HG03097 (cell line): ENCODE measurements at regions not wholly inside any gene's neighbourhood (a gene's known extent, or its start where the extent isn't known, plus 50 kb on each side); places are given as distances from the start of the nearest gene placed in this dataset.

Experiments
- ATAC-seq: cut with Tn5 transposase; IDR thresholded peaks from one replicate; pipeline ENCODE4 v1.9.1; 2021; ENCODE audit not compliant: unreplicated experiment, low FRiP score

- no peak for ATAC-seq
Observed at GRCh38 chr12:113689047-113689610, 217.5 kb upstream of the LHX5 start.

GRCh38 chr12:113688313-113688712 lies 216.6 kb upstream of the LHX5 start:
- ATAC-seq = no peak

DNA sequence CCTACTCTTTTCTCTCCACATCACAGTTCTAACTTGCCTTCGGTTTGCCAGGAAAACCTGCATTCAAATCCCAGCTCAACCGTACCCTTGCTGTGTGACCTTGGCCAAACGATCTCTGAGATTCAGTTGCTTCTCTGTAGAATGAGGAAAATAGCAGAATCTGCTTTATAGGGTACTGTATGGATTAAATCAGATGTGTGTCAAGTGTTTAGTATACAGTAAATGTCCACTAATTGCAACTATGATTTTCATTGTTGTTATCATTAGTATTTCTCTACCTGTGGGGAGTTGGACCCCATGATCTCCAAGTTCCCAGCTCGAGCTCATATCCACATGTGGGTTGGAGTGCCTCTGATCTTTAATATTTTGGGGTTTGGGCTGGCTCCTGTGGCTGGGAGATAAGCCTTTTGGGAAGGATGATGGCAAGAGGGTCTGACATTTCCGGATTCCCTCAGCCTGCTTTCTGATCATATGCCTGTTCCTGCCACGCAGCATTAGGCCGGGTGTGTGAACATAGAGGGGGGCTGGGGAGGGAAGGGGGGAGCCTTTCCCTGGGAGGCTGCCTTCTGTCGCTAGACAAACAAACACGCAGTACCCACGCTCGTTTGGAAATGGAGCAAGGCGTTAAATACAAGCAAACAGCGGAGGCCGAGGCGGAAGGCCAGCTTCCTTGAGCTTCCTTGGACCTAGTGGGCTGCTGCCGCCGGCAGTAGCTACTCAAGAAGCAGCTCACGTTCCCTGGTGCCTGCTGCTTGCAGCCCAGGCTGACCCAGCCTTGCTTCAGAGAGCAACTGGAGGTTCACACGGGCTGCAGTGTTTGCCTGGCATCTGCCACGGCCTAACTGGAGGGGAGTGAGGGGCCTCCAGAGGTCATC lies 213.5 kb upstream of the LHX5 start:
- ATAC-seq = no peak

DNA sequence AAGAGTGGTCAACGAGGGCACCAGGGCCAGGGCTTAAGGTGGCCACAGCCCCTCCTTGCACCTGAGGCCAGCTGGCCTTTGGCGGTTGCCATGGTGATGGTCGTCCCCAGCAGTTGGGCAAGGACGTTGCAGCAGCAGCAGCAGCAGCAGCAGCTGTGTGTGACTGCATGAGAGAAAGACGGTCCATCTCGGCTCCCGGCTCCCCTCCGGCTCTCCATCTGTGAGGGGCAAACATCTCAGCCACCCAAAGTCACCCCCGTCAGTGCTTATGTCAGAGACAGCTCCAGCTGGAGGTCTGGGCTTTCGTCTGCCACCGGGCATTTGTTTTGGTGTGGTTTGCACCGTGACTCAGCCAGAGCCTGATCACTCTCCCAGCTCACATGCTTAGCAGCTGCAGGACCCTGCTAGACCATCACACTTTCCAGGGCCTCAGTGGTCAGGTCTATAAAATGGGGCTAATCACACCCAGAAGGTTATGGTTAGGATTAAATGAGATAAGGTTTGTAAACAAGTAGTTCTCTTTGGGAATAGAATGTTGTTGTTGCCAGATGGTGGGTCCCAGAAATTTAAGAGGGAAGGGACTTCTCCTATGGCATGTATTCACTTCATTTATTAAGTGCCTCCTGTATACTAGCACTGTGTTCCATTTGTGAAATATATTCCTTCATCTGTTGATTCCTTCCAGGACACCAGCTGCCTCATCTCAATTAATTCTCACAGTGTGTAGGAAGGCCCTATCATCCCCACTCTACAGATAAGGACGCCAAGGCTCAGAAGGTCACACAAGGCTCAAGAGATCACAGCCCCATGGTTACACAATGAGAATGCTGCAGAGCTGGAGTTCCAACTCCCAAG lies 212.6 kb upstream of the LHX5 start:
- ATAC-seq = no peak

- no peak for ATAC-seq
Observed at GRCh38 chr12:113683574-113683973, 211.9 kb upstream of the LHX5 start.

DNA sequence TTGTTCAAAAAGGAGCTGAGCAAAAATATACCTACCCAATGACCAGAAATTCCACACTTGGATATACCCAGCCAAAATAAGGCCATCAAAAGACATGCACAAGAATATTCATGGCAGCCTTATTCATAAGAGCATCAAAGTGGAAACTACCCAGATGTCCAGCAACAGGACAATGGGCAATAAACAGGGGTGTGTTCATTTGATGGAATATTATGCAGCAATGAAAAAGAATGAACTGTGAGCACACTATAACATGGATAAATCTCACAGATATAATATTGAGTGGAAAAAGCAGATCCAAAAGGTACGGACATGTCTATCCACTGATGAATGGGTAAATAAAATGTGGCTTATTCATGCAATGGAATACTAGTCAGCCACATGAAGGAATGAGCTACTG lies 209.2 kb upstream of the LHX5 start:
- no peak for ATAC-seq

- no peak for ATAC-seq
Observed at GRCh38 chr12:113678223-113679119, 206.8 kb upstream of the LHX5 start.

GRCh38 chr12:113676547-113676946 lies 204.9 kb upstream of the LHX5 start:
- ATAC-seq = no peak

- ATAC-seq = no peak
Observed at GRCh38 chr12:113676117-113676516, 204.4 kb upstream of the LHX5 start.

DNA sequence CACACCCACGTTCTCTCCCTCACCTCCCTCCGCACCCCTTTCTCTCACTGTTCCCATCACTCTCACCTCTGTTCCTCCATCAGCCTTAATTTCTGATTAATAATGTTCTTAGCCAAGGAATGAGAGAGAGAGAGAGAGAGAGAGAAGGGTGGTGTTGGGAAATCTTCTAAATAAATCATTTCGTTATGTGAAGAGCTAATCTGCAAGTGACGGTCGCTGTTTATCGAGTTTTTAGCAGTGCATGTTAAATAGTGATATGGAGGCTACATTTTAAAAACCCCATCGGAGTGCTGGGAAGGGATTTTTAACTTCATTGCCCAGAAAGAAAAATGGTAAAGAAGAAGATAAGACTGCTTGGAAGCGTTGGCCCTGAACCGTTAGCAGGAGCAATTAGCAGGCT lies 203.3 kb upstream of the LHX5 start:
- no peak for ATAC-seq

DNA sequence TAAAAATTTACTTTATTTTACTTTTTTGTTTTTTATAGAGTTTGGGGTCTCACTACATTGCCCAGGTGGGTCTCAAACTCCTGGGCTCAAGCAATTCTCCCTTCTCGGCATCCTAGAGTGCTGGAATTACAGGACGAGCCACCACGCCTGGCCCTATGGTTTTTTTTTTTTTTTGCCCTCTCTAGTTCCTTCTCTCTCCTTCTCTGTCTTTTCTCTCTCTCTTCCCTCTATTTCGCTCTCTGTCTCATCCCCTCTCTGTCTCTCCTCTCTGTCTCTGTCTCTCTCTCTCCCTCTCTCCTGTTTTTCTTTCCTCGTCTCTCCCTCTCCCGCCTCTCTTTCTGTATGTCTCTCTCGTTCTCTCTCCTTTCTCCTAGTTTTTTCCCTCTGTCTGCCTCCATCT lies 202.6 kb upstream of the LHX5 start:
- ATAC-seq = no peak

DNA sequence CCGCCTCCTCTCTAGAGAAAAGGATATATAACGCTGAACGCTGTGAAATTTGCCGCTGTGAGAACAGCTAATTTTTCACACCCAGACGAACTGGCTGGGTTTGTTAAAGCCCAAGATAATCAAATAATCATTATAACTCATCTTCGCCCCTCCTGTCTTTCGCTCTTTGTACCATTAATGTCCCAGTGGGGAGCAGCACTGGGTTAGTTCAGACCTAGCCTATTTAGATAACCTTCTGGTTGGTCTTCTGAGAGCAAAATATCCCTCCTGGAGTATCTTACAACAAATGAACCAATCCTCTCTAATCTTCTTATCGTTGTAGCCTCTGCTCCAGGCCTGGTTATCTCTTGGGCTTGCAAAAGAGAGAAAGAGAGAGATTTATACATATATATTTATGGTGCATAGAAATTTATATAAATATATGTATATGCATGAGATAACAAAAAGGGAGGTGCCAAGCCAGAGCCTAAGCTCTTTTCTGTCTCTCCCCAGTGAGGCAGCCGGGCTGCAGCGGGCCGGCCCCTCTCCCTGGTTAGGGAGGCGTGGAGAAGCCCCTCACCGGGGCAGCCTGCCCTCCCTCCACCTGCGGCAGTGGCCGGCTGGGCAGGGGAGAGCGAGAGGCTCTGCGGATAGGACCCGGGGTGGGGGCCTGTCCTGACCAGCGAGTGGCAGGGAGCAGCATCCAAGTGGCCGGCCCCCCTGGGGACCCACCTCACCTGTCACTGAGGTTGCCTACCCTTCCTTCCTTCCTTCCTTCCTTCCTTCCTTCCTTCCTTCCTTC lies 202.0 kb upstream of the LHX5 start:
- ATAC-seq = no peak

GRCh38 chr12:113670742-113671141 lies 199.1 kb upstream of the LHX5 start:
- no peak for ATAC-seq

DNA sequence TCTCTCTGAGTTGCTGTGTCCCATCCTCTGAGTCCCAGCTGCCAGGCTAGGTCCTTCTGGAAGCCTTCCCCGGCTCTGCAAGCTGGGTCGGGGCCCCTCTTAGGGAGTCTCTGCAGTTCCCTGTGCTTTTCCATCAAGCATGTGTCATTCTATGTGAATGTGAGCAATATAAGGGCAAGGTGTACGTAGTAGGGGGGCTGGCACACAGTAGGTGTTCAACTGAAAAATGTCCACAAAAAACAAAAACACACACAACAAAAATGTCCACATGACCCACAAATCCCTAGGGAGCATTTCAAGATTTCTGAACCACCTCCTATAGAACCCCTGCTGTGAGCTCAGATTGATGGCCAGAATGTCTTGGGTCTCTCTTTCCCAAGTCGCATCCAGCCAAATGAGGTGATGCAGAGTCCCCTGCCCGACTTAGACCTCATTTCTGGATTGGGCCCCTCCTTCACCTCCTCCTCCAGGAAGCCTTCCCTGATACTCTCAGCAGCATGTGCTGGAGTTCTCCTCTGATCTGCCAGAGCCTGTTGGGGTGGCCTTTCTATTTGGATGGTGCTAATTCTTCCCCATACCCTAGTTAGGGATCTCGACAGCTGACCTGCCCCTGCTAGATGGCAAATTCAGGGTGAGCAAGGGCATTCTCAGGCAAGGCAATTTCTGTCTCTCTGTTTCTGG lies 196.1 kb upstream of the LHX5 start:
- ATAC-seq = no peak

DNA sequence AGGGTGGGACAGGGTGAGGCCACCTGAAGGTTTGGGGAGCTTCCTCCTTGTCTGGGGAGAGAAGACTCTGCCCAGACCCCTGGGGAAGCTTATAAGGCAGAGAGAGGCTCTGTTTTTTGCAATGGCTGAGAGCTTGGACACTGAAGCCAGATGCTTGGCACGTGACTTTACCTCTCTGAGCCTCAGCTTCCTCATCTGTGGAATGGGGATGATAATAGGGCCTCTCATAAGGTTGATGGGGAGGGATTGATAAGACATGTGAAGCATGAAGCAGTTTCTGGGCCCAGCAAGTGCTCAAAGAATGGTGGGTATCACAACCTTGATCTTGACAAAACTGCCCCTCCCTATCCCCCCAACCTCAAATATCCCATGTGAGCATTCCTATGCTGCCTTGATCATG lies 195.4 kb upstream of the LHX5 start:
- ATAC-seq = no peak

DNA sequence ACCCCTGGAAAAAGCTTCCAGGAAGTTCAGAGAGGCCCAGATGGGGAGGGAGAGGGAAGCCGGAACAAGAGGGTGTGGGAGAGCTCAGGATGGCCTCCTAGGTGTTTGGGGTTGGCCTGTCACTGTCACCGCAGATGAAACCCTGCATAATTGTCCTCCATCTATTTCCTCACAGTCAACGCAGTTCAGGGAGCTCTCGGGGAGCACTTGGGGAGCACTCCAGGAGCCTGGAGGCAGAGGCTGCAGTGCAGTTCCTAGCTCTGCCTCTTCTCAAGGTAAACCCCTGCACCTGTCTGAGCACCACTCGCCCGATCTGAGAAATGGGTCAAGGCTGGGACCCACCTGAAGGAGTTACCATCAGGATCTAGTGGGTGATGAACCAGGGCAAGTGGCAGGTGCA lies 194.6 kb upstream of the LHX5 start:
- no peak for ATAC-seq

GRCh38 chr12:113665457-113665856 lies 193.8 kb upstream of the LHX5 start:
- ATAC-seq = no peak

- no peak for ATAC-seq
Observed at GRCh38 chr12:113664224-113664681, 192.6 kb upstream of the LHX5 start.

- ATAC-seq = no peak
Observed at GRCh38 chr12:113663396-113663795, 191.7 kb upstream of the LHX5 start.
